Stimulated activated CD4-positive, alpha-beta T cell treated with anti-CD3 and anti-CD28 coated beads, Interleukin-4, amount 100 ng/mL, for 4 hours (primary cell): ENCODE measurements at regions not wholly inside any gene's neighbourhood (a gene's known extent, or its start where the extent isn't known, plus 50 kb on each side); places are given as distances from the start of the nearest gene placed in this dataset.
A peak's percentile ranks its signal among the peaks of the same experiment; 100 is the strongest.

Experiments
- DNase-seq, 2 experiments: peaks; one replicate each; pipeline ENCODE4 v3.0.0-alpha.2; 2020

GRCh38 chr2:236317938-236318396 is 53.8 kb upstream of the ASB18 start:
- DNase-seq = no peak

- no peak for DNase-seq
Observed at GRCh38 chr2:236318401-236318800, 54.2 kb upstream of the ASB18 start.

GRCh38 chr2:236319036-236319435 is 54.8 kb upstream of the ASB18 start:
- no peak for DNase-seq

- no peak for DNase-seq
Observed at GRCh38 chr2:236321415-236321814, 57.2 kb upstream of the ASB18 start.

GRCh38 chr2:236333417-236334121 is 69.4 kb upstream of the ASB18 start:
- no peak for DNase-seq

GRCh38 chr2:236334122-236334876 is 70.1 kb upstream of the ASB18 start:
- no peak for DNase-seq

- no peak for DNase-seq
Observed at GRCh38 chr2:236335696-236336574, 71.7 kb upstream of the ASB18 start.

GRCh38 chr2:236336575-236337464 is 72.6 kb upstream of the ASB18 start:
- DNase-seq = no peak

- DNase-seq = no peak
Observed at GRCh38 chr2:236337465-236338325, 73.5 kb upstream of the ASB18 start.

GRCh38 chr2:236338495-236339184 is 74.4 kb upstream of the ASB18 start:
- DNase-seq = no peak

- no peak for DNase-seq
Observed at GRCh38 chr2:236340251-236340650, 76.0 kb upstream of the ASB18 start.

- no peak for DNase-seq
Observed at GRCh38 chr2:236341067-236341466, 76.9 kb upstream of the ASB18 start.

- no peak for DNase-seq
Observed at GRCh38 chr2:236341721-236342120, 77.5 kb upstream of the ASB18 start.

GRCh38 chr2:236342507-236342906 is 78.3 kb upstream of the ASB18 start:
- no peak for DNase-seq

GRCh38 chr2:236342951-236343350 is 78.7 kb upstream of the ASB18 start:
- no peak for DNase-seq

- DNase-seq = peak; percentile 21 to 38
Observed at GRCh38 chr2:236343400-236344161, 79.4 kb upstream of the ASB18 start.

GRCh38 chr2:236344446-236344845 is 80.2 kb upstream of the ASB18 start:
- DNase-seq = no peak

- DNase-seq = no peak
Observed at GRCh38 chr2:236345081-236345714, 81.0 kb upstream of the ASB18 start.

GRCh38 chr2:236346366-236346765 is 82.2 kb upstream of the ASB18 start:
- DNase-seq = no peak
